ENCODE measurements at regions not wholly inside any gene's neighbourhood (a gene's known extent, or its start where the extent isn't known, plus 50 kb on each side); places are given as distances from the start of the nearest gene placed in this dataset.

DNA sequence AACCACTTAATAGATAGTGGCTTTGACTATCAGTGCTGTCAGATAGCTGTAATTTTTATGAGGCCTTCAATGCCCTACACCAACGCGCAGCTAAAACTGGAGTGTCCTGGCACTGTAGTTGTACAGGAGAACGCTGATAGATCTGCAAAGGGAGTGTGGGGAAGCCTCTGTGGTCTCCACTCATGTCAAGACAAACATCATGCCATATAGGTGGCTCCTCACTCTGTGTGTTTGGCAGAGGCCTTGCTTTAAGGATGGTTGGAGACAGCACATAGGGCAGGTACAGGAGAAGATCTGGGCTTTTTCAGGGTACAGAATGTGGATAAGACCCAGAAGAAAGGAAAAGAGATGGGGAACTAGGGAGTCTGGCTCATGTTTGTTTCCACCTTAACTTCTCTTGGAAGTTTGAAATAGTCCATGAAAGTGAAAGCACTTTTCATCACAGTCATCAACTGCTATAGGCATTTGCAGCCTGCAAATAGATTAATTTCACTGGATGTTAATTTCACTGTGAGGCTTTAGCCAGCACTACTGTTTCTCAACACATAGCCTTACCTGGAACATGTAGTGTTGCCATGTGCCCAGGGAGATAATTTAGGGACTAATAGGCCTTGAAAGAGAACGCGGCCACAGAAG is 425.8 kb upstream of the TBL1XR1 start:
- TF ChIP-seq, protein P1, sequence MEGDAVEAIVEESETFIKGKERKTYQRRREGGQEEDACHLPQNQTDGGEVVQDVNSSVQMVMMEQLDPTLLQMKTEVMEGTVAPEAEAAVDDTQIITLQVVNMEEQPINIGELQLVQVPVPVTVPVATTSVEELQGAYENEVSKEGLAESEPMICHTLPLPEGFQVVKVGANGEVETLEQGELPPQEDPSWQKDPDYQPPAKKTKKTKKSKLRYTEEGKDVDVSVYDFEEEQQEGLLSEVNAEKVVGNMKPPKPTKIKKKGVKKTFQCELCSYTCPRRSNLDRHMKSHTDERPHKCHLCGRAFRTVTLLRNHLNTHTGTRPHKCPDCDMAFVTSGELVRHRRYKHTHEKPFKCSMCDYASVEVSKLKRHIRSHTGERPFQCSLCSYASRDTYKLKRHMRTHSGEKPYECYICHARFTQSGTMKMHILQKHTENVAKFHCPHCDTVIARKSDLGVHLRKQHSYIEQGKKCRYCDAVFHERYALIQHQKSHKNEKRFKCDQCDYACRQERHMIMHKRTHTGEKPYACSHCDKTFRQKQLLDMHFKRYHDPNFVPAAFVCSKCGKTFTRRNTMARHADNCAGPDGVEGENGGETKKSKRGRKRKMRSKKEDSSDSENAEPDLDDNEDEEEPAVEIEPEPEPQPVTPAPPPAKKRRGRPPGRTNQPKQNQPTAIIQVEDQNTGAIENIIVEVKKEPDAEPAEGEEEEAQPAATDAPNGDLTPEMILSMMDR (IDR thresholded peaks at IDR 0.05) = no peak
- no peak for TF ChIP-seq EP300 (IDR thresholded peaks at IDR 0.05)
